Activated CD8-positive, alpha-beta memory T cell treated with anti-CD3 and anti-CD28 coated beads for 1 hour (primary cell): ENCODE measurements at regions not wholly inside any gene's neighbourhood (a gene's known extent, or its start where the extent isn't known, plus 50 kb on each side); places are given as distances from the start of the nearest gene placed in this dataset.
"Not testable (repeated sequence)": the region's sequence is repeated elsewhere in the genome, so short reads cannot be mapped to it uniquely, and the experiment has no call there.

Experiments
- DNase-seq, 2 donors: peaks; one replicate each; pipeline ENCODE4 v3.0.0-alpha.2; 2020; ENCODE audit warnings: low read depth in 1 of 2; ENCODE audit errors: extremely low read depth in 1 of 2

- no peak for DNase-seq
Observed at GRCh38 chr21:35582731-35583130, 477.6 kb downstream of the SETD4 start.

- no peak for DNase-seq
Observed at GRCh38 chr21:35581640-35582039, 478.7 kb downstream of the SETD4 start.

GRCh38 chr21:35579520-35580293, 480.6 kb downstream of the SETD4 start:
- no peak for DNase-seq

GRCh38 chr21:35578831-35579471, 481.4 kb downstream of the SETD4 start:
- DNase-seq = no peak

- DNase-seq = no peak
Observed at GRCh38 chr21:35578347-35578782, 482.0 kb downstream of the SETD4 start.

- DNase-seq = no peak
Observed at GRCh38 chr21:35575280-35575915, 484.9 kb downstream of the SETD4 start.

- DNase-seq = no peak
Observed at GRCh38 chr21:35573472-35574374, 486.6 kb downstream of the SETD4 start.

GRCh38 chr21:35571910-35572309, 488.4 kb downstream of the SETD4 start:
- DNase-seq = no peak

- DNase-seq = no peak
Observed at GRCh38 chr21:35568643-35569042, 491.7 kb downstream of the SETD4 start.

- DNase-seq = no peak
Observed at GRCh38 chr21:35566874-35567273, 493.5 kb downstream of the SETD4 start.

GRCh38 chr21:35565204-35565611, 495.1 kb downstream of the SETD4 start:
- no peak for DNase-seq

GRCh38 chr21:35563885-35564451, 496.4 kb downstream of the SETD4 start:
- no peak for DNase-seq

- no peak for DNase-seq
Observed at GRCh38 chr21:35562876-35563275, 497.4 kb downstream of the SETD4 start.

- DNase-seq = no peak
Observed at GRCh38 chr21:35561116-35561515, 499.2 kb downstream of the SETD4 start.

GRCh38 chr21:35559829-35560225, 500.5 kb downstream of the SETD4 start:
- DNase-seq = no peak

- DNase-seq = no peak
Observed at GRCh38 chr21:35559128-35559828, 501.0 kb downstream of the SETD4 start.

- DNase-seq = no peak
Observed at GRCh38 chr21:35556536-35556935, 503.8 kb downstream of the SETD4 start.

GRCh38 chr21:35552483-35552882, 503.4 kb upstream of the RUNX1 start:
- DNase-seq = not testable (repeated sequence)

GRCh38 chr21:35548904-35549615, 500.0 kb upstream of the RUNX1 start:
- no peak for DNase-seq
